Mucosa of descending colon (tissue), 3 donors: ENCODE measurements at regions not wholly inside any gene's neighbourhood (a gene's known extent, or its start where the extent isn't known, plus 50 kb on each side); places are given as distances from the start of the nearest gene placed in this dataset.

ENCODE experiments used
- ATAC-seq: fragments of 200-7000 bp; cut with Tn5 transposase; one replicate; pipeline ENCODE4 v1.9.1; 2020; ENCODE audit warnings: mild to moderate bottlenecking, moderate library complexity
- DNase-seq, 3 donors: peaks; one replicate each; pipeline ENCODE4 v3.0.0-alpha.2; 2020
- H3K36me3 ChIP-seq: fragments of 200-600 bp; one replicate; pipeline ENCODE4 v1.8.0; 2021; ENCODE audit warnings: low read depth, mild to moderate bottlenecking
- H3K4me1 ChIP-seq: fragments of 200-600 bp; one replicate; pipeline ENCODE4 v1.8.0; 2021; ENCODE audit warnings: low read depth, mild to moderate bottlenecking
- H3K4me3 ChIP-seq: fragments of 200-600 bp; one replicate; pipeline ENCODE4 v1.8.0; 2021; ENCODE audit warnings: mild to moderate bottlenecking
- H3K9me3 ChIP-seq: fragments of 200-600 bp; one replicate; pipeline ENCODE4 v1.8.0; 2021; ENCODE audit warnings: mild to moderate bottlenecking
- intact Hi-C, 2 donors: fragments of 100-400 bp; cut with DNase I in 1 of 2; cut with micrococcal nuclease in 1 of 2; formaldehyde crosslinking; loops; one replicate each; pipeline versions ENCODE4 v1.11.0 to v1.11.1; 2022; cut with DNase I, micrococcal nuclease
- TF ChIP-seq, protein P1 (sequence below): fragments of 200-600 bp; IDR thresholded peaks from one replicate; pipeline ENCODE4 v1.8.0; 2022; ENCODE audit warnings: antibody characterized with exemption, mild to moderate bottlenecking
- donor health status: DM: no; HTN: no; CAD: no; lungs with moderate emphysema.
- donor health status: DM: no; HTN: no; CAD: no.
- donor health status: DM: no; HTN: yes; CAD: no.

- Histone ChIP-seq H3K4me1 (no peaks in the 10 kb centered on the region), H3K4me3 (no peak overlapping the region), H3K9me3 (no peaks in the 10 kb centered on the region), H3K36me3 (no peaks in the 10 kb centered on the region)
- intact Hi-C loops = no loop called here
- ATAC-seq = no peak
- DNase-seq = no peak
- TF ChIP-seq, protein P1, sequence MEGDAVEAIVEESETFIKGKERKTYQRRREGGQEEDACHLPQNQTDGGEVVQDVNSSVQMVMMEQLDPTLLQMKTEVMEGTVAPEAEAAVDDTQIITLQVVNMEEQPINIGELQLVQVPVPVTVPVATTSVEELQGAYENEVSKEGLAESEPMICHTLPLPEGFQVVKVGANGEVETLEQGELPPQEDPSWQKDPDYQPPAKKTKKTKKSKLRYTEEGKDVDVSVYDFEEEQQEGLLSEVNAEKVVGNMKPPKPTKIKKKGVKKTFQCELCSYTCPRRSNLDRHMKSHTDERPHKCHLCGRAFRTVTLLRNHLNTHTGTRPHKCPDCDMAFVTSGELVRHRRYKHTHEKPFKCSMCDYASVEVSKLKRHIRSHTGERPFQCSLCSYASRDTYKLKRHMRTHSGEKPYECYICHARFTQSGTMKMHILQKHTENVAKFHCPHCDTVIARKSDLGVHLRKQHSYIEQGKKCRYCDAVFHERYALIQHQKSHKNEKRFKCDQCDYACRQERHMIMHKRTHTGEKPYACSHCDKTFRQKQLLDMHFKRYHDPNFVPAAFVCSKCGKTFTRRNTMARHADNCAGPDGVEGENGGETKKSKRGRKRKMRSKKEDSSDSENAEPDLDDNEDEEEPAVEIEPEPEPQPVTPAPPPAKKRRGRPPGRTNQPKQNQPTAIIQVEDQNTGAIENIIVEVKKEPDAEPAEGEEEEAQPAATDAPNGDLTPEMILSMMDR = no peak
Observed at GRCh38 chr11:34564406-34564805, 50.8 kb upstream of the ELF5 start.

DNA sequence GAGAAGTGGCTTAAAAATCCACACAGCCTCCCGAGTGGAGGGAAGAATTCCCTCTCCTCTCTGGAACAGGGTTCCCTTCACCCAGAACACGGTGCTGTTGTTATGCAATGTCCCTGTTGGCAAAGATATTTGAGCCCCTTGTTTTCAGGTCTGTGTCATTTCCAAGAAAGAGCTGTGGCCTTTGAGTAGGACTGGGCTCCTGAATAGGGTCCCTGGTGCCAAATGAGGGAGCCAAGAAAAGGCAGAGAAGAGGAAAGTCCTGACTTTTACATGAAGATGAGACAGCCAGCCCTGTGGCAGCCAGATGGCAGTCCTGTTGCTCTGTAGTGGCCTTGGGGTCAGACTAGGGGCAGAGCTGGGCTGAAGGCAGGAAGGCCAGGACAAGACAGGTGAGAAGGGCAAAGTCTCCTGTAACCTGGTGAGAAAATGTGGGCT is 51.2 kb upstream of the ELF5 start:
- DNase-seq (no peak), ATAC-seq (no peak)
- intact Hi-C loops = no loop called here
- Histone ChIP-seq H3K4me3 (no peak overlapping the region), H3K9me3 (no peaks in the 10 kb centered on the region), H3K4me1 (no peaks in the 10 kb centered on the region), H3K36me3 (no peaks in the 10 kb centered on the region)
- TF ChIP-seq, protein P1 = no peak

DNA sequence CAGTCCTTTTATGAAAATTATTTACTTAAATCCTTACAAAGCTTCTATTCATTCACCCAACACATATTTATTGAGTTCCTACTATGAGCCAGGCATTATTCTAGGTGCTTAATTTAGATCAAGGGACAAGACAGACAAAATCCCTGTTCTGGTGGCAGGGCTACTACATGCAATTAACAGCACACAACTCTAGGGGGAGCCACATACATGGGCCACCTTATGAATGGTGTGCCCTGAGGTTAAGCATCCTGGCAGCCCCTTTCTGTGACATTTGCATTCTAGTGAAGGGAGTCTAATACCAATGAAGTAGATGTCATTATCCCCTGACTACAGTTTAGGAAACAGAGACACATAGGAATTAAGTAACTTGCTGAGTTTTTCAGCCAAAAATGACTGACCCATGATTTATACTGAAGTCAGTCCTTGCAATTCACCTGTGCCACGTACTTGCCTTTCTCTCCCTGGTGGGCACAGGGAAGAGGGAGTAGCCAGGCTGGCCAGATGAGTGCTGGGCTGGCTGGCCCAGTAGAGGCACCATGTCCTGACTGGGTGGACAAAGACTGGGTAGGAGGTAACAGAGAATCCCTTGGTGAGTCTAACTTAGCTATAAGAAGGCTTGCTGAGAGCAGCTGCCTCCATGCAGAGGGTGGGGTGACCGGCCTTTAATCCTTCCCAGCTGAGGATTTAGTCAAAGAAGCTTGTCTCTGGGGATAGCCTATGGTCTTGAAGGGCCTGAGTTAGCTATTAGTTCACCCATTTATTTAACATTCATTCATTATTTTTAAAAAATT is 52.0 kb upstream of the ELF5 start:
- ATAC-seq = peak; percentile 69
- intact Hi-C loops = no loop called here
- no peaks in the 10 kb centered on the region for H3K9me3 ChIP-seq
- H3K4me3 ChIP-seq = no peak overlapping the region
- no peaks in the 10 kb centered on the region for H3K36me3 ChIP-seq
- TF ChIP-seq, protein P1 = no peak
- DNase-seq = peak in 1 of 3 donors; percentile 19
- no peaks in the 10 kb centered on the region for H3K4me1 ChIP-seq

DNA sequence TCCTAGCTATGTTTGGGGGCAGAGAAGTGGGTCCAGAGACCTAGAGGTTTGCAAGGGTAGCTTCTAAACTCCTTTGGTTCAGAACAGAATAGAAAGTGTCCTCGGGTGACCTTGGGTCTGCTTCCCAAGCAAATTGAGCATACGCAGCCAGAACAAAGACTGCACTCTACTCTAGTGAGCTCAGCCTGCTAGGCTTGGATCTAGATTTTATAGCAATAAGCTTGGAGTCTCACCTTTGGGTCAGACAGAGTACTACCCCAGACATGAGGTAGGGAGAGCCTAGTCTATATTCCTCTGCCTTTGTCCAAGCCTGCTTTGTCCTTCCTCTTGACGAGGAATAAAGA is 52.6 kb upstream of the ELF5 start:
- ATAC-seq (no peak), DNase-seq (no peak)
- TF ChIP-seq, protein P1 = no peak
- Histone ChIP-seq H3K4me3 (no peak overlapping the region), H3K4me1 (no peaks in the 10 kb centered on the region), H3K9me3 (no peaks in the 10 kb centered on the region), H3K36me3 (no peaks in the 10 kb centered on the region)
- intact Hi-C loops = no loop called here

GRCh38 chr11:34566736-34567135 is 53.1 kb upstream of the ELF5 start:
- ATAC-seq (no peak), DNase-seq (no peak)
- TF ChIP-seq, protein P1 = no peak
- no peaks in the 10 kb centered on the region for H3K9me3 ChIP-seq
- H3K36me3 ChIP-seq = no peaks in the 10 kb centered on the region
- H3K4me3 ChIP-seq = no peak overlapping the region
- intact Hi-C loops = no loop called here
- H3K4me1 ChIP-seq = no peaks in the 10 kb centered on the region
